Right lobe of liver (tissue), 4 donors: ENCODE measurements at regions not wholly inside any gene's neighbourhood (a gene's known extent, or its start where the extent isn't known, plus 50 kb on each side); places are given as distances from the start of the nearest gene placed in this dataset.

Experiments used
- CTCF ChIP-seq, 4 donors: fragments of 200-600 bp in 3 of 4; fragments of 450-650 bp in 1 of 4; IDR thresholded peaks; one replicate each; pipeline versions ENCODE4 v1.5.1 to v1.8.0; 2016 to 2022; ENCODE audit warnings: antibody characterized with exemption in 4 of 4, mild to moderate bottlenecking in 2 of 4
- POLR2A ChIP-seq: fragments of 450-650 bp; IDR thresholded peaks from one replicate; pipeline ENCODE4 v1.6.1; 2017; ENCODE audit warnings: antibody characterized with exemption, mild to moderate bottlenecking
- donor health status: DM: no; HTN: no; CAD: no.
- donor health status: DM: no; HTN: no; CAD: no.
- donor health status: DM: no; HTN: yes; CAD: no.

DNA sequence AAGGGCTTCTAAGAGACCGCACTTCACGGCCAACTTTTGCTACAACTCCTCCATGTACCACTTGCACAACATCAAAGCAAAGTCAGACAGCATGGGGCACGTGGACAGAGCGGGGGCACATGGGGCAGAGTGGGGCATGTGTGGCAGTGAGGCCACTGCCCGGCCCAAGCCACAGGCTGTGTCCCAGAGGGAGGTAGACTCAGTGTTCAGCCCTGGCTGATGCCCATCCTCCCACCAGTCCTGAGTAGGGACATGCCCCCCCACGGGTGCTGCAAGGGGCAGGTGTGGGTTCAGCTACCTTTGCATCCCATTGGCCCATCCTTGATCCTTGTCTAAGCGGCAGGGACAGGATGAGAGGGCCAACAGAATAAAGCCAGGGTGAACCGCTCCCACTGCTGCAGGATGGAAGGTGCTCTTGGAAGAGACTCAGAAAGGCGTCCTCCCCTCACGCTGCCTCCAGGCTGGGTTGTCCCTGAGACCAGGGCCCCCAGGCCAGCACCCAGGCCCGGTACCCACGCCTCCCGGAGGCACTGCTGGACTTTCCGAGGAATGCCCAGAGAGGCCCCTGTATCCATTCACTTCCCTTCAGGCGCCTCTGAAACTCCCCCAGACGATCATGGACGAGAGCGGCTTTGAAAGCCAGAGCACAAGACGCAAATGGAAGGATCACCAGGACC, 218.2 kb downstream of the NDUFA10 start:
- TF ChIP-seq CTCF (IDR thresholded peaks at IDR 0.05) (no peak), POLR2A (no peak)
